IMR-90 (cell line): ENCODE measurements at regions not wholly inside any gene's neighbourhood (a gene's known extent, or its start where the extent isn't known, plus 50 kb on each side); places are given as distances from the start of the nearest gene placed in this dataset.

ENCODE experiments used
- ATAC-seq: fragments of 200-7000 bp; cut with Tn5 transposase; 2 replicates; pipeline ENCODE4 v1.9.1; 2020; ENCODE audit warnings: low read depth, mild to moderate bottlenecking, moderate library complexity
- BruUV-seq: library from RNA; stranded (reverse); fragments of 400-500 nt; replicated peaks from 2 replicates; lab custom pipeline; 2021; lab: Mats Ljungman, UMichigan
- CTCF ChIA-PET: fragments of 300-600 bp; formaldehyde crosslinking; extraction: SDS; loops from one replicate; lab custom pipeline; 2021; ENCODE audit warnings: antibody characterized with exemption; lab: Yijun Ruan, JAX
- POLR2A ChIA-PET: fragments of 300-600 bp; sonication (Branson Sonifier 250); formaldehyde crosslinking; loops from one replicate; lab custom pipeline; 2022; ENCODE audit warnings: antibody characterized with exemption; ENCODE audit not compliant: unreplicated experiment; lab: Charles Lee
- DNase-seq: peaks from one replicate; pipeline ENCODE4 v3.0.0; 2013
- H2AFZ ChIP-seq: replicated peaks from 2 replicates; pipeline ENCODE3; 2013; ENCODE audit warnings: low read length, mild to moderate bottlenecking; ENCODE audit not compliant: poor library complexity
- H2AK5ac ChIP-seq: 2 replicates; pipeline ENCODE4 v1.6.1; 2013; ENCODE audit warnings: low read depth, low read length, inconsistent platforms
- H2AK9ac ChIP-seq: replicated peaks from 2 replicates; pipeline ENCODE3; 2013; ENCODE audit warnings: mild to moderate bottlenecking, low read depth, low read length, moderate library complexity; ENCODE audit not compliant: poor library complexity
- H2BK120ac ChIP-seq: 2 replicates; pipeline ENCODE4 v1.6.1; 2013; ENCODE audit warnings: low read depth, low read length, inconsistent platforms
- H2BK15ac ChIP-seq: 3 replicates; pipeline ENCODE4 v1.6.1; 2013; ENCODE audit warnings: low read depth, low read length, inconsistent platforms
- H2BK20ac ChIP-seq: 2 replicates; pipeline ENCODE4 v1.6.1; 2013; ENCODE audit warnings: low read depth, mild to moderate bottlenecking, inconsistent platforms, low read length, moderate library complexity
- H2BK5ac ChIP-seq: 2 replicates; pipeline ENCODE4 v1.6.1; 2013; ENCODE audit warnings: mild to moderate bottlenecking, low read depth, low read length, inconsistent platforms; ENCODE audit not compliant: poor library complexity, severe bottlenecking
- H3K14ac ChIP-seq: replicated peaks from 2 replicates; pipeline ENCODE4 v1.6.1; 2013; ENCODE audit warnings: low read depth, low read length, inconsistent platforms
- H3K18ac ChIP-seq: 2 replicates; pipeline ENCODE4 v1.6.1; 2013; ENCODE audit warnings: low read depth, low read length, control low read depth
- H3K23ac ChIP-seq: 2 replicates; pipeline ENCODE4 v1.6.1; 2013; ENCODE audit warnings: low read depth, low read length, inconsistent platforms
- H3K27ac ChIP-seq: 2 replicates; pipeline ENCODE4 v1.5.1; 2013; ENCODE audit warnings: mild to moderate bottlenecking, control low read depth, low read length; ENCODE audit not compliant: insufficient read depth
- H3K27me3 ChIP-seq: 2 replicates; pipeline ENCODE4 v1.6.1; 2013; ENCODE audit warnings: low read length; ENCODE audit not compliant: control insufficient read depth, insufficient read depth
- H3K36me3 ChIP-seq: 2 replicates; pipeline ENCODE4 v1.6.1; 2013; ENCODE audit warnings: low read length, mixed read lengths; ENCODE audit not compliant: control insufficient read depth, insufficient read depth
- H3K4ac ChIP-seq: 2 replicates; pipeline ENCODE4 v1.6.1; 2013; ENCODE audit warnings: low read depth, low read length, inconsistent platforms
- H3K4me1 ChIP-seq: 2 replicates; pipeline ENCODE4 v1.6.1; 2013; ENCODE audit warnings: low read length, mixed read lengths; ENCODE audit not compliant: control insufficient read depth, insufficient read depth
- H3K4me2 ChIP-seq: 2 replicates; pipeline ENCODE4 v1.6.1; 2013; ENCODE audit warnings: low read depth, mild to moderate bottlenecking, control low read depth, low read length, moderate library complexity
- H3K4me3 ChIP-seq: 2 replicates; pipeline ENCODE4 v1.5.1; 2013; ENCODE audit warnings: low read depth, mild to moderate bottlenecking, control low read depth, low read length, moderate library complexity; ENCODE audit not compliant: insufficient read depth
- H3K56ac ChIP-seq: 2 replicates; pipeline ENCODE4 v1.6.1; 2013; ENCODE audit warnings: low read length, inconsistent platforms; ENCODE audit not compliant: insufficient read depth; ENCODE audit errors: extremely low read depth
- H3K79me1 ChIP-seq, 2 experiments: 2 replicates each; pipeline ENCODE4 v1.6.1; 2013; ENCODE audit warnings: low read length in 2 of 2, inconsistent platforms in 1 of 2, low read depth in 1 of 2
- H3K9ac ChIP-seq: 2 replicates; pipeline ENCODE4 v1.6.1; 2013; ENCODE audit warnings: low read depth, low read length, control low read depth
- H3K9me1 ChIP-seq: 2 replicates; pipeline ENCODE4 v1.6.1; 2013; ENCODE audit warnings: low read length, inconsistent platforms; ENCODE audit not compliant: insufficient read depth
- H3K9me3 ChIP-seq: 2 replicates; pipeline ENCODE4 v1.6.1; 2013; ENCODE audit warnings: low read length; ENCODE audit not compliant: control insufficient read depth, insufficient read depth
- H4K20me1 ChIP-seq: 2 replicates; pipeline ENCODE4 v1.6.1; 2013; ENCODE audit warnings: low read length, inconsistent platforms; ENCODE audit not compliant: insufficient read depth
- H4K5ac ChIP-seq: 2 replicates; pipeline ENCODE4 v1.6.1; 2013; ENCODE audit warnings: mild to moderate bottlenecking, low read depth, low read length, control low read depth
- H4K8ac ChIP-seq, 2 experiments: 2 replicates each; pipeline ENCODE4 v1.6.1; 2013; ENCODE audit warnings: low read depth in 2 of 2, low read length in 2 of 2, control low read depth in 1 of 2, inconsistent platforms in 1 of 2
- H4K91ac ChIP-seq: 2 replicates; pipeline ENCODE4 v1.6.1; 2013; ENCODE audit warnings: low read depth, low read length, inconsistent platforms; ENCODE audit not compliant: insufficient read depth
- CHD1 ChIP-seq: IDR thresholded peaks from 2 replicates; pipeline ENCODE4 v1.6.1; 2012; ENCODE audit warnings: low read depth, low read length, improper control_type of control experiment
- CTCF ChIP-seq: conservative IDR thresholded peaks from 2 replicates; pipeline ENCODE4 v1.5.1; 2012; ENCODE audit warnings: mild to moderate bottlenecking, low read depth, low read length, improper control_type of control experiment
- ELK1 ChIP-seq: fragments of 150-350 bp; IDR thresholded peaks from 2 replicates; pipeline ENCODE4 v1.6.1; 2016; ENCODE audit warnings: low read depth, mild to moderate bottlenecking, low read length, moderate library complexity, borderline replicate concordance
- FOS ChIP-seq: fragments of 150-350 bp; IDR thresholded peaks from 2 replicates; pipeline ENCODE4 v1.6.1; 2016; ENCODE audit warnings: low read depth, low read length
- MAZ ChIP-seq: IDR thresholded peaks from 2 replicates; pipeline ENCODE4 v1.6.1; 2012; ENCODE audit warnings: low read depth, mild to moderate bottlenecking, low read length, improper control_type of control experiment, moderate library complexity, borderline replicate concordance
- NFE2L2 ChIP-seq: fragments of 150-350 bp; IDR thresholded peaks from 2 replicates; pipeline ENCODE4 v1.6.1; 2016; ENCODE audit warnings: low read depth, mild to moderate bottlenecking, low read length
- RCOR1 ChIP-seq: IDR thresholded peaks from 2 replicates; pipeline ENCODE4 v1.6.1; 2012; ENCODE audit warnings: mild to moderate bottlenecking, low read length, improper control_type of control experiment; ENCODE audit not compliant: insufficient replicate concordance
- RFX5 ChIP-seq: IDR thresholded peaks from 2 replicates; pipeline ENCODE4 v1.8.0; 2012; ENCODE audit warnings: low read depth, mild to moderate bottlenecking, low read length, moderate library complexity
- SMC3 ChIP-seq: fragments of 150-350 bp; IDR thresholded peaks from 2 replicates; pipeline ENCODE4 v1.6.1; 2016; ENCODE audit warnings: low read depth, mild to moderate bottlenecking, antibody characterized with exemption, low read length, moderate library complexity
- USF2 ChIP-seq: fragments of 150-350 bp; IDR thresholded peaks from 2 replicates; pipeline ENCODE4 v1.6.1; 2017; ENCODE audit warnings: mild to moderate bottlenecking, antibody characterized with exemption, low read length, low read depth
- WGBS, 2 experiments: methylation state at CpG; one replicate each; pipeline versions ENCODE4 v1.1.5 to v1.1.7; 2013; ENCODE audit warnings: missing lambda C conversion rate in 2 of 2; ENCODE audit not compliant: insufficient read length in 1 of 2; ENCODE audit errors: extremely low coverage in 2 of 2; 5-methylcytosine and 5-hydroxymethylcytosine counted together
- dilution Hi-C: fragments of 300-500 bp; cut with HindIII; formaldehyde crosslinking; loops from one replicate; pipeline ENCODE4 v1.14.3; 2018; ENCODE audit warnings: low sequenced_read_pairs; ENCODE audit not compliant: unreplicated experiment
- in situ Hi-C: fragments of 300-500 bp; cut with MboI; formaldehyde crosslinking; loops from 3 replicates; pipeline ENCODE4 v1.14.3; 2019; ENCODE audit warnings: low sequenced_read_pairs, inconsistent platforms, mixed read lengths
- intact Hi-C: fragments of 100-400 bp; cut with micrococcal nuclease; formaldehyde crosslinking; loops from 2 replicates; pipeline ENCODE4 v1.10.0; 2022

- no peak overlapping the region for H4K5ac ChIP-seq
- H2BK15ac ChIP-seq = no peak overlapping the region
- no peak overlapping the region for H2AK9ac ChIP-seq
- H3K18ac ChIP-seq = no peak overlapping the region
- no TSS peak for BruUV-seq
- no peak overlapping the region for H4K8ac ChIP-seq
- H3K27ac ChIP-seq = no peak overlapping the region
- H3K4me1 ChIP-seq = no peaks in the 10 kb centered on the region
- no peak overlapping the region for H2BK5ac ChIP-seq
- H3K9me1 ChIP-seq = no peaks in the 10 kb centered on the region
- DNase-seq = no peak
- no peak overlapping the region for H3K23ac ChIP-seq
- no peak overlapping the region for H3K9ac ChIP-seq
- H4K91ac ChIP-seq = no peak overlapping the region
- dilution Hi-C loops = no loop called here
- TF ChIP-seq FOS = no peak
- no peak for TF ChIP-seq RCOR1
- TF ChIP-seq MAZ = no peak
- TF ChIP-seq SMC3 = no peak
- TF ChIP-seq CTCF = no peak
- TF ChIP-seq ELK1 = no peak
- TF ChIP-seq RFX5 = no peak
- TF ChIP-seq NFE2L2 = no peak
- TF ChIP-seq USF2 = no peak
- TF ChIP-seq CHD1 = no peak
- intact Hi-C loops = no loop called here
- CTCF ChIA-PET = no interaction called here
- H3K27me3 ChIP-seq = no peaks in the 10 kb centered on the region
- H3K36me3 ChIP-seq = no peaks in the 10 kb centered on the region
- H2BK120ac ChIP-seq = no peak overlapping the region
- H3K4me3 ChIP-seq = no peak overlapping the region
- no peaks in the 10 kb centered on the region for H3K79me1 ChIP-seq
- H2BK20ac ChIP-seq = no peak overlapping the region
- POLR2A ChIA-PET = no interaction called here
- no CpG with 5 or more reads among the region's 1 CpG for WGBS, 2 experiments
- no peak overlapping the region for H2AK5ac ChIP-seq
- H3K14ac ChIP-seq = no peak overlapping the region
- H4K20me1 ChIP-seq = no peaks in the 10 kb centered on the region
- peaks cover 3% of the 10 kb centered on the region; the same call in 1 of the 2 replicates for H3K9me3 ChIP-seq
- no peak overlapping the region for H3K56ac ChIP-seq
- no peak for ATAC-seq
- no peak overlapping the region for H3K4ac ChIP-seq
- H2AFZ ChIP-seq = no peak overlapping the region
- in situ Hi-C loops = no loop called here
- H3K4me2 ChIP-seq = no peak overlapping the region
Observed at GRCh38 chr3:35486295-35486694, 153.0 kb upstream of the ARPP21 start.
